Uterus (tissue), 2 donors: ENCODE measurements at regions not wholly inside any gene's neighbourhood (a gene's known extent, or its start where the extent isn't known, plus 50 kb on each side); places are given as distances from the start of the nearest gene placed in this dataset.

Experiments
- CTCF ChIP-seq, 4 experiments: fragments of 200-600 bp in 2 of 4; fragments of 450-650 bp in 2 of 4; sonication (generic) in 2 of 4; IDR thresholded peaks; one replicate each; pipeline ENCODE4 v1.5.1; 2016 to 2019; ENCODE audit warnings: antibody characterized with exemption in 4 of 4, mild to moderate bottlenecking in 2 of 4, moderate library complexity in 1 of 4
- POLR2A ChIP-seq, 2 donors: fragments of 450-650 bp; IDR thresholded peaks; one replicate each; pipeline ENCODE4 v1.6.1; 2016; ENCODE audit warnings: antibody characterized with exemption in 2 of 2, mild to moderate bottlenecking in 1 of 2, moderate library complexity in 1 of 2

GRCh38 chr12:115798309-115798917, 479.1 kb downstream of the MED13L start:
- no peak for TF ChIP-seq CTCF (IDR thresholded peaks at IDR 0.05)
- TF ChIP-seq POLR2A (IDR thresholded peaks at IDR 0.05) = no peak
